ENCODE measurements at regions not wholly inside any gene's neighbourhood (a gene's known extent, or its start where the extent isn't known, plus 50 kb on each side); places are given as distances from the start of the nearest gene placed in this dataset.

DNA sequence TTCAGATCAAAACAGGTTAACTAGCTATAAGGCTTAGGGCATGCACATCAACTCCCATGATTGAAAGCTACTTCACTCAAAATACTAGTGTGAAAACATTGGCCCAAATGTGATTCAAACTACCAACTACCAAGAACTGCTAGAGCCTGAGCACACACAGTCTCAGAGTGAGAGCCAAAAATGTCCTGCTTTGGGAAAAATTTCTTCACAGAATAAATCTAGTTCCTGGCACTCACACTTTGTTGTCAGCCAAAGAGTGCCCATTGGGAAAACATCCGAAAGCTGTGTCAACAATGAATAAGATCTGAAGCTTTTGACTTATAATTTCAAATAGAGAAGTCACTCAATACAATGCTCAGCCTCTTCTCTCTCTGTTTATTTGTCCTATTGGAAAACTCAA lies 182.7 kb downstream of the LRATD1 start:
- Histone ChIP-seq H3K27me3 (ENCODE audit: insufficient read depth, low read length) (no peaks in the 10 kb centered on the region), H3K4me3 (ENCODE audit: low read depth, low read length, poor library complexity, severe bottlenecking) (no peak overlapping the region), H4K20me1 (ENCODE audit: insufficient read depth, low read length) (no peaks in the 10 kb centered on the region), H3K9me2 (ENCODE audit: low read depth, low read length) (no peaks in the 10 kb centered on the region), H3K4me2 (ENCODE audit: low read length) (no peak overlapping the region), H3K9ac (ENCODE audit: low read length) (no peak overlapping the region), H3K27ac (ENCODE audit: low read depth, low read length, poor library complexity, severe bottlenecking) (no peak overlapping the region), H3K79me2 (ENCODE audit: insufficient read depth, low read length) (no peaks in the 10 kb centered on the region), H3K36me3 (ENCODE audit: insufficient read depth, low read length) (no peaks in the 10 kb centered on the region), H3K9me3 (ENCODE audit: low read length) (no peaks in the 10 kb centered on the region), H3K4me1 (ENCODE audit: insufficient read depth, low read length, severe bottlenecking) (no peaks in the 10 kb centered on the region), H2AFZ (ENCODE audit: low read length) (no peak overlapping the region), H3F3A (ENCODE audit: insufficient read depth, low read length) (no peaks in the 10 kb centered on the region)
- TF ChIP-seq, protein P1, sequence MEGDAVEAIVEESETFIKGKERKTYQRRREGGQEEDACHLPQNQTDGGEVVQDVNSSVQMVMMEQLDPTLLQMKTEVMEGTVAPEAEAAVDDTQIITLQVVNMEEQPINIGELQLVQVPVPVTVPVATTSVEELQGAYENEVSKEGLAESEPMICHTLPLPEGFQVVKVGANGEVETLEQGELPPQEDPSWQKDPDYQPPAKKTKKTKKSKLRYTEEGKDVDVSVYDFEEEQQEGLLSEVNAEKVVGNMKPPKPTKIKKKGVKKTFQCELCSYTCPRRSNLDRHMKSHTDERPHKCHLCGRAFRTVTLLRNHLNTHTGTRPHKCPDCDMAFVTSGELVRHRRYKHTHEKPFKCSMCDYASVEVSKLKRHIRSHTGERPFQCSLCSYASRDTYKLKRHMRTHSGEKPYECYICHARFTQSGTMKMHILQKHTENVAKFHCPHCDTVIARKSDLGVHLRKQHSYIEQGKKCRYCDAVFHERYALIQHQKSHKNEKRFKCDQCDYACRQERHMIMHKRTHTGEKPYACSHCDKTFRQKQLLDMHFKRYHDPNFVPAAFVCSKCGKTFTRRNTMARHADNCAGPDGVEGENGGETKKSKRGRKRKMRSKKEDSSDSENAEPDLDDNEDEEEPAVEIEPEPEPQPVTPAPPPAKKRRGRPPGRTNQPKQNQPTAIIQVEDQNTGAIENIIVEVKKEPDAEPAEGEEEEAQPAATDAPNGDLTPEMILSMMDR (IDR thresholded peaks at IDR 0.05; ENCODE audit: low read length) = no peak
- TF ChIP-seq EZH2 (IDR thresholded peaks at IDR 0.05; ENCODE audit: borderline replicate concordance, low read length) = no peak

DNA sequence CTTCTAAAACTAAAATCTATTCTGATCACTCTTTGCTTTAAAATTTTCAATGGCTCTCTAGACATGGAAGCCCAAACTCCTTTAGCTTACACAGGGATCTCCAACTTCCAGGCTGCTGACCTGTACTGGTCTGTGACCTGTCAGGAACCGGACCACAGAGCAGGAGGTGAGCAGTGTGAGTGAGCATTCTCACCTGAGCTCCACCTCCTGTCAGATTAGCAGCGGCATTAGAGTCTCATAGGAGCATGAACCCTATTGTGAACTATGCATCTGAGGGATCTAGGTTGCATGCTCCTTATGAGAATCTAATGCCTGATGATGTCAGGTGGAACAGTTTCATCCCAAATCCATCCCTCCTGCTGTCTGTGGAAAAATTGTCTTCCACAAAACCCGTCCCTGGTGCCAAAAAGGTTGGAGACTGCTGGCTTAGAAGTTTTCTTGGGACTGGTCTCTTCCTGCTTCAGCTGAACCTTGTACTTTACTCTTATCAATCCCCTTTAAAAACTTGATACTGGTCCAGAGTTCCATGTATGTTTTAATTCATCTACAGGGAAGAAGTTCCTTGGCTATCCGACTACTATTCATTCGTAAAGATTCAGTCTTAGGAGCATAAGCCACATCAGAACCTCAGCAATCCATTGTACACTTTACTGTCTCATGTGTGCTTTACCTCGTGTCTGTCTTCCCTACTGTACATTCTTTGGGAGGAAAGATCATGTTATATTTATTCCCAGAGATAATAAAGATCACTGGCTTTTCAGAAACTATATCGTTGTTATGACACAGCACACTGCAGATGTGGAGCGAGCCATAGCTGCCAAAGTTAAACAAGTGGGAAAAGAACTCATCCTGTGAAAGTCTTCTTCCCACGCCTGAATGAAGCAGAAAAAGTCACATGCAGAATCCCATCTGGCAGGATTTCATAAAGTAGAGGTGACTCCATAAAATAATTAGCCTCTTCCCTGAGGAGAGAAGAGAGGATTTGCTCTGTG lies 183.8 kb downstream of the LRATD1 start:
- Histone ChIP-seq H3K27me3 (ENCODE audit: insufficient read depth, low read length) (no peaks in the 10 kb centered on the region), H3K9me3 (ENCODE audit: low read length) (no peaks in the 10 kb centered on the region), H3K27ac (ENCODE audit: low read depth, low read length, poor library complexity, severe bottlenecking) (no peak overlapping the region), H3K36me3 (ENCODE audit: insufficient read depth, low read length) (no peaks in the 10 kb centered on the region), H2AFZ (ENCODE audit: low read length) (no peak overlapping the region), H3K4me1 (ENCODE audit: insufficient read depth, low read length, severe bottlenecking) (no peaks in the 10 kb centered on the region), H3K79me2 (ENCODE audit: insufficient read depth, low read length) (no peaks in the 10 kb centered on the region), H3K4me3 (ENCODE audit: low read depth, low read length, poor library complexity, severe bottlenecking) (no peak overlapping the region), H3K9ac (ENCODE audit: low read length) (no peak overlapping the region), H3K4me2 (ENCODE audit: low read length) (no peak overlapping the region), H3K9me2 (ENCODE audit: low read depth, low read length) (no peaks in the 10 kb centered on the region), H3F3A (ENCODE audit: insufficient read depth, low read length) (no peaks in the 10 kb centered on the region), H4K20me1 (ENCODE audit: insufficient read depth, low read length) (no peaks in the 10 kb centered on the region)
- TF ChIP-seq EZH2 (IDR thresholded peaks at IDR 0.05; ENCODE audit: borderline replicate concordance, low read length) = no peak
- TF ChIP-seq, protein P1 (IDR thresholded peaks at IDR 0.05; ENCODE audit: low read length) = no peak

DNA sequence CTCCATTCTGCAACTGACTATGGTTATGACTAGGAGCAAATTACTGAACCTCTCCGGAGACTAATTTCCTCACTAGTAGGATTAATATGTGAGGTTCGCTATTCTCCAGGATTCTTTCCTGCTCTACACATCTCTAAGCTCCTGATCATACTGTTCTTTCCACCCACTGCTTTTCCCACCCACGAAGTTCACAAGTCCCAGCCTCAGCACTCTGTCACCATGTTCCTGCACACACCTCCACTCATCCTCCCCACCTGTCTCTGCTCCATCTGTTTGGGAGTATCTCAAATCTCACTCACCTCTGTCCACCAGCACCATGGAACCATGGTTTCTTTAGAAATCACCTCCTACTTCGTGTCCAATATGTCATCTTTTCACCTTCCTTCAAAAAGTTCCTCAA lies 185.3 kb downstream of the LRATD1 start:
- no peaks in the 10 kb centered on the region for H3F3A ChIP-seq (ENCODE audit: insufficient read depth, low read length)
- no peaks in the 10 kb centered on the region for H3K9me3 ChIP-seq (ENCODE audit: low read length)
- H3K4me1 ChIP-seq (ENCODE audit: insufficient read depth, low read length, severe bottlenecking) = no peaks in the 10 kb centered on the region
- TF ChIP-seq, protein P1 (IDR thresholded peaks at IDR 0.05; ENCODE audit: low read length) = no peak
- TF ChIP-seq EZH2 (IDR thresholded peaks at IDR 0.05; ENCODE audit: borderline replicate concordance, low read length) = no peak
- no peaks in the 10 kb centered on the region for H4K20me1 ChIP-seq (ENCODE audit: insufficient read depth, low read length)
- no peaks in the 10 kb centered on the region for H3K36me3 ChIP-seq (ENCODE audit: insufficient read depth, low read length)
- H2AFZ ChIP-seq (ENCODE audit: low read length) = no peak overlapping the region
- no peaks in the 10 kb centered on the region for H3K27me3 ChIP-seq (ENCODE audit: insufficient read depth, low read length)
- no peaks in the 10 kb centered on the region for H3K79me2 ChIP-seq (ENCODE audit: insufficient read depth, low read length)
- H3K4me2 ChIP-seq (ENCODE audit: low read length) = no peak overlapping the region
- no peak overlapping the region for H3K27ac ChIP-seq (ENCODE audit: low read depth, low read length, poor library complexity, severe bottlenecking)
- H3K9ac ChIP-seq (ENCODE audit: low read length) = no peak overlapping the region
- no peak overlapping the region for H3K4me3 ChIP-seq (ENCODE audit: low read depth, low read length, poor library complexity, severe bottlenecking)
- no peaks in the 10 kb centered on the region for H3K9me2 ChIP-seq (ENCODE audit: low read depth, low read length)

All from OCI-LY1 (cell line).